GM18909 (cell line): ENCODE measurements at regions not wholly inside any gene's neighbourhood (a gene's known extent, or its start where the extent isn't known, plus 50 kb on each side); places are given as distances from the start of the nearest gene placed in this dataset.

ENCODE experiments used
- ATAC-seq: cut with Tn5 transposase; IDR thresholded peaks from one replicate; pipeline ENCODE4 v1.9.1; 2021; ENCODE audit warnings: mild to moderate bottlenecking; ENCODE audit not compliant: unreplicated experiment, poor library complexity

GRCh38 chr18:24811950-24812681, 351.7 kb downstream of the HRH4 start:
- no peak for ATAC-seq

- ATAC-seq = no peak
Observed at GRCh38 chr18:24814521-24814920, 354.1 kb downstream of the HRH4 start.

GRCh38 chr18:24817150-24817549, 356.7 kb downstream of the HRH4 start:
- ATAC-seq = no peak

- no peak for ATAC-seq
Observed at GRCh38 chr18:24817587-24818371, 357.3 kb downstream of the HRH4 start.

- no peak for ATAC-seq
Observed at GRCh38 chr18:24818441-24818840, 358.0 kb downstream of the HRH4 start.

- no peak for ATAC-seq
Observed at GRCh38 chr18:24819141-24819890, 358.9 kb downstream of the HRH4 start.

GRCh38 chr18:24825397-24825796, 365.0 kb downstream of the HRH4 start:
- no peak for ATAC-seq

- no peak for ATAC-seq
Observed at GRCh38 chr18:24826605-24827004, 366.2 kb downstream of the HRH4 start.

- ATAC-seq = no peak
Observed at GRCh38 chr18:24827501-24827900, 367.1 kb downstream of the HRH4 start.

- no peak for ATAC-seq
Observed at GRCh38 chr18:24831081-24831480, 370.6 kb downstream of the HRH4 start.

GRCh38 chr18:24831871-24832665, 371.6 kb downstream of the HRH4 start:
- no peak for ATAC-seq

- ATAC-seq = no peak
Observed at GRCh38 chr18:24835751-24836150, 375.3 kb downstream of the HRH4 start.

- no peak for ATAC-seq
Observed at GRCh38 chr18:24837066-24837465, 376.6 kb downstream of the HRH4 start.

- no peak for ATAC-seq
Observed at GRCh38 chr18:24840051-24840450, 379.6 kb downstream of the HRH4 start.

- ATAC-seq = no peak
Observed at GRCh38 chr18:24840640-24841039, 380.2 kb downstream of the HRH4 start.

GRCh38 chr18:24841536-24841935, 381.1 kb downstream of the HRH4 start:
- no peak for ATAC-seq

- ATAC-seq = no peak
Observed at GRCh38 chr18:24843123-24843522, 382.7 kb downstream of the HRH4 start.

- ATAC-seq = no peak
Observed at GRCh38 chr18:24846138-24846537, 385.7 kb downstream of the HRH4 start.

GRCh38 chr18:24850532-24850931, 390.1 kb downstream of the HRH4 start:
- ATAC-seq = no peak

GRCh38 chr18:24853076-24853475, 392.6 kb downstream of the HRH4 start:
- ATAC-seq = no peak
